ENCODE measurements at regions not wholly inside any gene's neighbourhood (a gene's known extent, or its start where the extent isn't known, plus 50 kb on each side); places are given as distances from the start of the nearest gene placed in this dataset.
A peak's percentile ranks its signal among the peaks of the same experiment; 100 is the strongest.

- DNase-seq (ENCODE audit: low read depth, low spot score) = peak; percentile 4
Observed at GRCh38 chr15:97761110-97761509, 199.4 kb upstream of the ARRDC4 start.

GRCh38 chr15:97783240-97783639, 177.3 kb upstream of the ARRDC4 start:
- no peak for DNase-seq (ENCODE audit: low read depth, low spot score)

- no peak for DNase-seq (ENCODE audit: low read depth, low spot score)
Observed at GRCh38 chr15:97786741-97787140, 173.8 kb upstream of the ARRDC4 start.

GRCh38 chr15:97790180-97790579, 170.3 kb upstream of the ARRDC4 start:
- DNase-seq (ENCODE audit: low read depth, low spot score) = no peak

DNA sequence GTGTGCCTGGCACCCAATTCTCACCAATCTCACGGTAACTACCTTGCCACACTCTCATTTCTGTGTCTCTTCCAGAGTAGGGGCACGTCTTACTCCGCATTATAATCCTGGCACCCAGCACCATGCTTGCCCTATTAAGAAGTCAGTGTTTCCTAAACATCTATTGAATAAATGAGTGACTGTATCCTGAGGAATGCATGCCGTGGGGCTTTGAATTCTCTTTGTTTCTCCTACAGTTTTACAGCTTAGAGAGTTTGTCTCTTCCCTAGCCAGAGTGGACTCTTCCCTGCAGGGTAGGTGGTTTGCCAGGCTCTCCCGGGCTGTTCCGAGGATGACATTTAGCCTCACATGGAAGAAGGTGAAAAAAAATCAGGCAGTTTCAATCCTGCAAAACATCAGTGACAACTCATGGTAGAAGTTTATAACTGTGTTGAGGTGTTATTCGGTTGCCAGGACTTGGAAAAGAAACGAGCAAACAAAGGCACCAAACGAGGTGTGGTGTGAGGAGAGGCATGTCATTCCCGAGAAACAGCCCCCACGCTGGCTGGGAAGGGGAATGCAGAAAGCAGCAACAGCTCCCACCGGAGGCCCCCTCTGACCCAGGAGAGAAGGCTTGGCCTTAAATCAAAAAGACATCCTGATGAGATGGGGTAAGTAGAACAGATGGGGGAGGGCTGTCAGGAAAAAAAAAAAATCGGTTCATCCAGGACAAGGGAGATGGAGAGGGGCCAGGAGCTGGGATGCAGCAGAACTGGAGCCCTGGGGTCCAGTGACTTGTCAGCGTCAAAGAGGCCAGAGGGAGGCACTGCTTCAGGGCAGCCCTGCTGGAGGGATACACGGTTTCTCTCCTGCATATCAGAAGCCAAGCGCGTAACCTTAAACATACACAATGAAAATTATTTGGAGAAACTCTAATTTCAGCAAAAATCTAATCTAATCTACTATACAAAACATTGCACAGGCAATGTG, 168.4 kb upstream of the ARRDC4 start:
- peak; percentile 54 for DNase-seq (ENCODE audit: low read depth, low spot score)

GRCh38 chr15:97804950-97805349, 155.6 kb upstream of the ARRDC4 start:
- DNase-seq (ENCODE audit: low read depth, low spot score) = no peak

DNA sequence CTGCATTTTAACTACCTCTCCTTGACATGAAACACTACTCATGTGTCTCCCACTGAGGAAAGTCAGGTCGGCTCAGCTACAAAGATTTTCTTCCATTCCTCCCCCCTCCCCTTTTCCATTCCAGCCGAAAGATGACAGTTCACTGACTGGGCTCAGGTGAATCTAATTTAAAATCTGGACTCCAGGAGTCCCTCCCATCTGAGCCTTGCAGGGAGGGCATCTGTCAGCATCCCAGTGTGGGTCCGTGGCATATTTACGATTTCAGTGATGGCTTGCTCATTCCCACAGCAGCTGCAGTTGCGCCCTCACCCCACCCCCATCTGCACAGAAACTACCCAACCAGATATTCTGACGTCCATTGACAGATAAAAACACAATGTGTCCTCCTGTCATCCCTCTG, 153.7 kb upstream of the ARRDC4 start:
- DNase-seq (ENCODE audit: low read depth, low spot score) = no peak

- DNase-seq (ENCODE audit: low read depth, low spot score) = no peak
Observed at GRCh38 chr15:97815835-97816234, 144.7 kb upstream of the ARRDC4 start.

- DNase-seq (ENCODE audit: low read depth, low spot score) = no peak
Observed at GRCh38 chr15:97817276-97817890, 143.1 kb upstream of the ARRDC4 start.

DNA sequence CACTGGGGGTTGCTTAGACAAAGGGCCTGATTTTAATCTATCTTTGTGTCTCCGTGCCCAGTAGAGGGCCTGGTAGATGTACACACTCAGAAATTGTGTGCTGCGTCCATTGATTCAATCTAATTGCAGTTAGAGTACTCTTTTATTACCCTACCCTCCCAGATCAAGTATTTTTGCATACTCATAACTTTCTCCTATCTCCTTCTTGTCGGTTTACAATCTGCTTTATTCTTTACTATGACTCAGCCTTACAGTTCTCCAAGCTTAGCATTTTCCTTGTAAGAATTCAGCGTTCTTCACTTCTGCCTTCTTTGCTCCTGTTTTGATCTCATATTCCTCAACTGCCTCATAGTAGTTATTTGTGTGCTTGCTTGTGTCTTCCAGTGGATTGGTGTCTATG, 124.5 kb upstream of the ARRDC4 start:
- no peak for DNase-seq (ENCODE audit: low read depth, low spot score)

DNA sequence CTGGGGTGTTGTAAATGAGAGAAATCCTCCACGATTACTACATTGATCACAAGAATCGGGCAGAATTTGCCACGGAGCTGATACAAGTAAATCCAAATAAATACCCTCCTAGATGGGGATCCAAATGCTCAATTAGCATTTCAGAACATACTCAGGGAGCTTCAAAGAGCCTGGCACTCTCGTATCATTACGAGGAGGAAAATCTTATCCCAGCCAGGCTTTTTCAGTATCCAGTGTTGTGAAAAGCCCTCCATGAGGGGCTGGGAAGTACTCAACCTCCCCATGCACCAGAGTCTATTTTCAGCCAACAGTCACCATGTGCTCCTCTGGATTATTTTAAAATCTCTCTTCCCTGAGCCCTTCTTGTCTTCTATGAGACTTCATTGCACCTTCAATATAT, 122.6 kb upstream of the ARRDC4 start:
- DNase-seq (ENCODE audit: low read depth, low spot score) = no peak

DNA sequence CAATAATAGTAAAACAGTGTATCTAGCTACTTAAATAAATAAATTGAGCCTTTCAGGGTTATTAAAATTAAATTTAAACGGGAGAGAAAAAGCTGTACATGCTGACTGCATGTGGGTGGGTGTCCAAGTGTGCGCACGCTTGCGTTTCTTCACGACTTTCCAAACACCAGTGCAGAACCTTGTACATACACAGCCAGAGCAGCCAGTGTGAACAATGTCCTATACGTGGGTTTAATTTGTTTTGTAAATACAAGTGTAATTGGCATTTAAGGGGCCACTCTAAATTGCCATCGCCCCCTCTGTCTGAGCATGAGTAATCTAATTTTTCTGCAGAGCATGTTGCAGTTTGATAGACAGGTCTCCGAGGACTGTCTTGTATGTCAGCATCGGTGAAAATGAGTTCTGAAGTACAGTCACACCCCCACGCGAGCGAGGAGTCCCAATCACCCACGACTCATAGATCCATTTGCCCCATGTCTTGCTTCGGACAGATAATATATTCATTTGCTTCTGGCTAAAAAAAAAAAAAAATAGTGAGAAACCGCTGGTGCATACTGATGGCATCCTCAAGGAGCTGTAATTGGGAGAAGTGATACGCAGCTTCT, 121.8 kb upstream of the ARRDC4 start:
- DNase-seq (ENCODE audit: low read depth, low spot score) = no peak

DNA sequence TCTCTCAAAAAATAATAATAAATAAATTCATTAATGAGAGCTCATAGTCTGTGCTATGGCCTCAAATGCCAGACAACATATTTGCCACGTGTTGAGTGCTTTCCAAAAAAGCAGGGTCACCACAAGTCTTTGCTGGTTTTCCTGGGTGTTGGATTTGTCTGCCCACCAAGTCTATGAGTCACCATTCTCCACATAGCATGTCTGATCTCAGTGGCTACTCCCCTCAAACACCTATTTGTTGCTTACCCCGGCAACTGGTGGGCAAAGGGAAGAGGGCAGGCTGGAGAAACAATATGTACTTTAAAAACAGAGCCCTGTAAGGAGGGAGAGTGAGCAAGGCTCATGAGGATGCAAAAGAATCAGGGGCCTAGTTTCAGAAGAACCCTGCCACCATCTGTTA, 120.0 kb upstream of the ARRDC4 start:
- DNase-seq (ENCODE audit: low read depth, low spot score) = peak; percentile 17

- DNase-seq (ENCODE audit: low read depth, low spot score) = no peak
Observed at GRCh38 chr15:97841558-97841957, 118.9 kb upstream of the ARRDC4 start.

- DNase-seq (ENCODE audit: low read depth, low spot score) = no peak
Observed at GRCh38 chr15:97849183-97849582, 111.3 kb upstream of the ARRDC4 start.

- no peak for DNase-seq (ENCODE audit: low read depth, low spot score)
Observed at GRCh38 chr15:97858296-97858695, 102.2 kb upstream of the ARRDC4 start.

GRCh38 chr15:97861529-97862260, 98.8 kb upstream of the ARRDC4 start:
- no peak for DNase-seq (ENCODE audit: low read depth, low spot score)

DNA sequence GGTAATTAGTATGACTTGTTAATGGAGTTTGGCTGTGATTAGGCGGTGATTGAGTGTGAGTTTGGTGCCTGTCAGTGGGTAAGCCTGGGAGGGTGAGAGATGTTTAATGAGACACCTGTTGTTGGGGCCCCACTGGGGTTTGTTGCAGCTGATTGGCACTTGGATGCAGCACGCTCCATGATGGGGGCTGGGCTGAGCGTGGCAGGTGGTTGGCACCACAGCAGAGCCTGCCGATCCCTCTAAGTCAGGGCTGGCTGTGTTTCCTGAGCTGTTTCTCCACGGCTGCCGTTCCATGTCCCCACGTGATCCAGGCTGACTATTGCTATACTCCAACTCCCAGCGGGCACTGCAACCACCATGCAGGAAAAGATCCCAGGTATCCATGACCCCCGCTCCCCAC, 93.5 kb upstream of the ARRDC4 start:
- DNase-seq (ENCODE audit: low read depth, low spot score) = no peak

- DNase-seq (ENCODE audit: low read depth, low spot score) = no peak
Observed at GRCh38 chr15:97867870-97868269, 92.6 kb upstream of the ARRDC4 start.

- no peak for DNase-seq (ENCODE audit: low read depth, low spot score)
Observed at GRCh38 chr15:97868981-97869380, 91.5 kb upstream of the ARRDC4 start.

DNA sequence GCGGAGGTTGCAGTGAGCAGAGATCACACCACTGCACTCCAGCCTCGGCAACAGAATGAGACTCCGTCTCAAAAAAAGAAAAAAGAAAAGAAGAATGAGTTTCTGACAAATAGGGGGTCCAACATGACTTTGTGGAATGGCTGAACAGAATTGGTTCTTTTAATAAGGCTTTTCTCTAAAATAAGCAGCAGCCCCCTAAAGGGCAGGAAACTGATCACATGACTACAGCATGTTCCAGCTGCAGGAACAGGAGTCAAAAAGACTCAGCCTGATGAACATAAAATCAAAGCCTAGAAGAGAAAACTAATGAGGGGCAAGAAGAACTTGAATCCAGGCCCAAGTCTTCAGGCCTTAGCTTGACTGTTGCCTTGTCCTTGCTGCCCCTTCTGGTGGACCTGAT, 89.7 kb upstream of the ARRDC4 start:
- DNase-seq (ENCODE audit: low read depth, low spot score) = no peak

GRCh38 chr15:97874139-97874538, 86.4 kb upstream of the ARRDC4 start:
- DNase-seq (ENCODE audit: low read depth, low spot score) = no peak
